ENCODE measurements at regions not wholly inside any gene's neighbourhood (a gene's known extent, or its start where the extent isn't known, plus 50 kb on each side); places are given as distances from the start of the nearest gene placed in this dataset.
"Not testable (repeated sequence)": the region's sequence is repeated elsewhere in the genome, so short reads cannot be mapped to it uniquely, and the experiment has no call there.

GRCh38 chr5:163165277-163165676 is 272.1 kb upstream of the CCNG1 start:
- H3K27me3 Mint-ChIP-seq: no peaks in the 10 kb centered on the region
- H3K4me1 Mint-ChIP-seq (ENCODE audit: low read depth in 2 of 2): no peaks in the 10 kb centered on the region
- H3K36me3 Mint-ChIP-seq (ENCODE audit: insufficient read depth): no peaks in the 10 kb centered on the region
- no peak overlapping the region for H3K4me3 Mint-ChIP-seq
- no peak overlapping the region for H3K27ac Mint-ChIP-seq
- H3K9me3 Mint-ChIP-seq: peaks cover 8 to 18% of the 10 kb centered on the region in 2 donors
- DNase-seq: no peak
- no peak for ATAC-seq (replicated peaks)

GRCh38 chr5:163170161-163170560 is 267.2 kb upstream of the CCNG1 start:
- not testable (repeated sequence) for H3K27me3 Mint-ChIP-seq; H3K4me1 Mint-ChIP-seq (ENCODE audit: low read depth in 2 of 2); H3K4me3 Mint-ChIP-seq; H3K36me3 Mint-ChIP-seq (ENCODE audit: insufficient read depth); ATAC-seq (replicated peaks); DNase-seq; H3K27ac Mint-ChIP-seq
- peaks cover 5 to 18% of the 10 kb centered on the region in 2 donors for H3K9me3 Mint-ChIP-seq

- Mint-ChIP-seq H3K4me3 (no peak overlapping the region), H3K9me3 (peaks cover 5% of the 10 kb centered on the region in 2 donors), H3K27me3 (no peaks in the 10 kb centered on the region), H3K4me1 (ENCODE audit: low read depth in 2 of 2) (no peaks in the 10 kb centered on the region), H3K36me3 (ENCODE audit: insufficient read depth) (no peaks in the 10 kb centered on the region), H3K27ac (no peak overlapping the region)
- DNase-seq: no peak
- no peak for ATAC-seq (replicated peaks)
Observed at GRCh38 chr5:163172540-163173338, 264.7 kb upstream of the CCNG1 start.

GRCh38 chr5:163177971-163178370 is 259.4 kb upstream of the CCNG1 start:
- ATAC-seq (replicated peaks) (no peak), DNase-seq (no peak)
- peaks cover 4 to 7% of the 10 kb centered on the region in 2 donors for H3K9me3 Mint-ChIP-seq
- no peaks in the 10 kb centered on the region for H3K36me3 Mint-ChIP-seq (ENCODE audit: insufficient read depth)
- H3K4me3 Mint-ChIP-seq: no peak overlapping the region
- no peaks in the 10 kb centered on the region for H3K27me3 Mint-ChIP-seq
- H3K4me1 Mint-ChIP-seq (ENCODE audit: low read depth in 2 of 2): no peaks in the 10 kb centered on the region
- H3K27ac Mint-ChIP-seq: no peak overlapping the region

- ATAC-seq (replicated peaks) (no peak), DNase-seq (no peak)
- Mint-ChIP-seq H3K9me3 (peaks cover 6 to 7% of the 10 kb centered on the region in 2 donors), H3K4me3 (no peak overlapping the region), H3K36me3 (ENCODE audit: insufficient read depth) (no peaks in the 10 kb centered on the region), H3K27me3 (no peaks in the 10 kb centered on the region), H3K27ac (no peak overlapping the region), H3K4me1 (ENCODE audit: low read depth in 2 of 2) (no peaks in the 10 kb centered on the region)
Observed at GRCh38 chr5:163185315-163185714, 252.1 kb upstream of the CCNG1 start.

DNA sequence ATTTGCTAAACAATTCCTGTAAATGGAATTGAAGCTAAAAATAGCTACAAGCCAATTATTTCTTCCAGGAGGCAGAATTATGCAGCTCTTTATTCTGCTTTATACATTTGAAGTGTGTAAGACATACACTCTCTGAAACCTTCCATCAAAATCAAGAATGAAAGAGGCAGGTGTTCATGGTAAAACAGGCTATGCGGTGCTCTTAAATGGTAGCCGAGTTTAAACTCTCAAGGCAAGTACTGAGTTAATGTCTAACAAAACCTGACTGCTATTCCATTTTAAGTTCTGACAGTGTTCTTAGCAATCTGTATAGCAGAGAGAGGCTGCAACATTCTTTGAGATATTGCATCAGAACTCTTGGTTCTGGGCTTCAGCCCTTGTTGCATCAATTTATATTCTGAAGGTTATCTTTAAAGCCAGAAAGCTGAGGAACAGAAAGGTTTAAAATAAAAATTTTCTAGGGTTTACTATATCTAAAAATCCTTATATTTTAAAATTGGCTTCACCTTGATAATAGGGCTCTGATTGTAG is 248.3 kb upstream of the CCNG1 start:
- ATAC-seq (replicated peaks) (no peak), DNase-seq (no peak)
- H3K27me3 Mint-ChIP-seq: no peaks in the 10 kb centered on the region
- H3K4me3 Mint-ChIP-seq: no peak overlapping the region
- H3K27ac Mint-ChIP-seq: no peak overlapping the region
- peaks cover 0 to under 1% of the 10 kb centered on the region in 2 donors for H3K9me3 Mint-ChIP-seq
- H3K4me1 Mint-ChIP-seq (ENCODE audit: low read depth in 2 of 2): no peaks in the 10 kb centered on the region
- no peaks in the 10 kb centered on the region for H3K36me3 Mint-ChIP-seq (ENCODE audit: insufficient read depth)

- DNase-seq (no peak), ATAC-seq (replicated peaks) (no peak)
- H3K4me3 Mint-ChIP-seq: no peak overlapping the region
- H3K27me3 Mint-ChIP-seq: no peaks in the 10 kb centered on the region
- no peaks in the 10 kb centered on the region for H3K36me3 Mint-ChIP-seq (ENCODE audit: insufficient read depth)
- H3K27ac Mint-ChIP-seq: no peak overlapping the region
- H3K4me1 Mint-ChIP-seq (ENCODE audit: low read depth in 2 of 2): no peaks in the 10 kb centered on the region
- H3K9me3 Mint-ChIP-seq: peaks cover 3 to 10% of the 10 kb centered on the region in 2 donors
Observed at GRCh38 chr5:163190283-163190682, 247.1 kb upstream of the CCNG1 start.

DNA sequence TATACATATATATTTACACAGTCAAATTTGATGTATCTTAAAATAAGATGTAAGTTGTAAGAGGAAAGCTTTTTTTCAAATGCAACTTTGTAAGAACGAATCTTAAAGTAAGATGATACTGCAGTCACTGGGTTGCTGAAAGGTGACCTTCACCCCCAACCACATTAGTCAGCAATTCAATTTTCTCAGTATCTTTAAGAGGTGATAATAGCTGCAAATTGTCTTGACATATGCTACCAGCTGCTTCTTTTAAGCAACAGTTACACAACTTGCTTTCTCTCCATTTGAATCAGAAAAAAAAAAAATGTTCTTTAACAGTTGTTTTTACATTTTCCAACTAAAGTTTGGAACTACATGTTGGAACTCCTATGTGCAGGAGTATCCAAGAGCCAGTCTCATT is 246.6 kb upstream of the CCNG1 start:
- DNase-seq: no peak
- H3K9me3 Mint-ChIP-seq: peaks cover 3 to 10% of the 10 kb centered on the region in 2 donors
- no peaks in the 10 kb centered on the region for H3K27me3 Mint-ChIP-seq
- H3K4me3 Mint-ChIP-seq: no peak overlapping the region
- no peaks in the 10 kb centered on the region for H3K4me1 Mint-ChIP-seq (ENCODE audit: low read depth in 2 of 2)
- H3K27ac Mint-ChIP-seq: no peak overlapping the region
- no peak for ATAC-seq (replicated peaks)
- H3K36me3 Mint-ChIP-seq (ENCODE audit: insufficient read depth): no peaks in the 10 kb centered on the region

- DNase-seq: no peak
- Mint-ChIP-seq H3K27ac (no peak overlapping the region), H3K9me3 (peaks cover 3 to 10% of the 10 kb centered on the region in 2 donors), H3K27me3 (no peaks in the 10 kb centered on the region), H3K4me1 (ENCODE audit: low read depth in 2 of 2) (no peaks in the 10 kb centered on the region), H3K36me3 (ENCODE audit: insufficient read depth) (no peaks in the 10 kb centered on the region), H3K4me3 (no peak overlapping the region)
- no peak for ATAC-seq (replicated peaks)
Observed at GRCh38 chr5:163193886-163194285, 243.5 kb upstream of the CCNG1 start.

DNA sequence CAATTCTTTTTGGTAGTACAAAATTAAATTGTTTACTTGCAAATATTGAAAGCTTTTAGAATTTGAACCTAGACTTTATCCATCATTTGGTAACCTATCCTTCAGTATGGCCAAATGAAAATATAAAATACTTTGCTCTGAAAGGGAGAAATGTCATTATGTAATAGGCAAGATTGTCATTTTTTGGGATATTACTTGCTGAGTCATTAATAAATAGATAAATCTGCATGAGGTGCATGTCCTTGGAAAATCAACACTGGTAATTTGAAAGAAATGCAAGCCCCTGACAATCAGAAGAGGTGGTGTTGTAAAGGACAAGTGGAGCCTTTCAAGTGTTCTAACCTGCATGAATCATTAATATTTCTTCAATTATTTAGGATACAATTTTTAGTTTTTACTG is 231.8 kb upstream of the CCNG1 start:
- Mint-ChIP-seq H3K27me3 (no peaks in the 10 kb centered on the region), H3K4me1 (ENCODE audit: low read depth in 2 of 2) (no peaks in the 10 kb centered on the region), H3K27ac (no peak overlapping the region), H3K4me3 (no peak overlapping the region), H3K9me3 (peaks cover 2 to 15% of the 10 kb centered on the region in 2 donors), H3K36me3 (ENCODE audit: insufficient read depth) (no peaks in the 10 kb centered on the region)
- ATAC-seq (replicated peaks) (no peak), DNase-seq (no peak)

- Mint-ChIP-seq H3K36me3 (ENCODE audit: insufficient read depth) (peaks cover 4% of the 10 kb centered on the region), H3K27ac (no peak overlapping the region), H3K4me1 (ENCODE audit: low read depth in 2 of 2) (peaks cover 0 to 1% of the 10 kb centered on the region in 2 donors), H3K9me3 (peaks cover 0 to 4% of the 10 kb centered on the region in 2 donors), H3K4me3 (no peak overlapping the region), H3K27me3 (no peaks in the 10 kb centered on the region)
- no peak for DNase-seq
- no peak for ATAC-seq (replicated peaks)
Observed at GRCh38 chr5:163221581-163221980, 215.8 kb upstream of the CCNG1 start.

- Mint-ChIP-seq H3K27me3 (no peaks in the 10 kb centered on the region), H3K4me1 (ENCODE audit: low read depth in 2 of 2) (peaks cover 0 to 1% of the 10 kb centered on the region in 2 donors), H3K36me3 (ENCODE audit: insufficient read depth) (peaks cover 2% of the 10 kb centered on the region), H3K9me3 (peaks cover 0 to 4% of the 10 kb centered on the region in 2 donors), H3K4me3 (no peak overlapping the region), H3K27ac (no peak overlapping the region)
- DNase-seq: no peak
- no peak for ATAC-seq (replicated peaks)
Observed at GRCh38 chr5:163222982-163223381, 214.4 kb upstream of the CCNG1 start.

GRCh38 chr5:163244445-163244987 is 192.9 kb upstream of the CCNG1 start:
- H3K9me3 Mint-ChIP-seq: peaks cover 4 to 11% of the 10 kb centered on the region in 2 donors
- ATAC-seq (replicated peaks): no peak
- no peaks in the 10 kb centered on the region for H3K4me1 Mint-ChIP-seq (ENCODE audit: low read depth in 2 of 2)
- no peaks in the 10 kb centered on the region for H3K36me3 Mint-ChIP-seq (ENCODE audit: insufficient read depth)
- H3K27ac Mint-ChIP-seq: no peak overlapping the region
- H3K4me3 Mint-ChIP-seq: no peak overlapping the region
- DNase-seq: no peak
- H3K27me3 Mint-ChIP-seq: no peaks in the 10 kb centered on the region

DNA sequence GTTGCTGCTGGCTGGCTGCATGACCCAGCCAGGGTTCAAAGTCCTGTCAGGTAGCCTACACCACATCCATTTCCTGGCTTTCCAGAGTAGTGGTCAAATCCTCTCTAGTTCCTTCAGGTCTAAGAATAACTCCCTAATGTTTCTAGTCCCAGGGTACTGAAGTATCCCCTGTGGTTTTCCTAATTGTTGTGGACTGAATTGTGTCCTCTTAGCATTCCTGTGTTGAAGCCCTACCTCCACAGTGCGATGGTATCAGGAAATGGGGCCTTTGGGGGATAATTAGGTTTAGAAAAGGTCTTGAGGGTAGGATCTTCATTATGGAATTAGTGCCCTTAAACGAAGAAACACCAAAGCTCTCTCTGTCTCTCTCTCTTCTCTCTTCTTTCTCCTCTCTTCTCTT is 191.8 kb upstream of the CCNG1 start:
- Mint-ChIP-seq H3K27ac (no peak overlapping the region), H3K4me1 (ENCODE audit: low read depth in 2 of 2) (no peaks in the 10 kb centered on the region), H3K9me3 (peaks cover 4 to 11% of the 10 kb centered on the region in 2 donors), H3K27me3 (no peaks in the 10 kb centered on the region), H3K36me3 (ENCODE audit: insufficient read depth) (no peaks in the 10 kb centered on the region), H3K4me3 (no peak overlapping the region)
- ATAC-seq (replicated peaks): no peak
- no peak for DNase-seq

Data from effector memory CD8-positive, alpha-beta T cell (primary cell).